Right lobe of liver (tissue), 6 donors: ENCODE measurements at regions not wholly inside any gene's neighbourhood (a gene's known extent, or its start where the extent isn't known, plus 50 kb on each side); places are given as distances from the start of the nearest gene placed in this dataset.

Experiments
- ATAC-seq, 4 donors: fragments of 200-7000 bp; cut with Tn5 transposase; one replicate each; pipeline ENCODE4 v1.9.1; 2020; ENCODE audit warnings: mild to moderate bottlenecking in 4 of 4, moderate library complexity in 4 of 4
- DNase-seq, 3 donors: peaks; one replicate each; pipeline ENCODE4 v3.0.0-alpha.2; 2020
- H3K27ac ChIP-seq, 3 donors: fragments of 200-600 bp; one replicate each; pipeline ENCODE4 v1.8.0; 2022
- H3K27me3 ChIP-seq, 2 donors: fragments of 200-600 bp; one replicate each; pipeline ENCODE4 v1.8.0; 2022
- H3K36me3 ChIP-seq, 4 donors: fragments of 200-600 bp; sonication (generic) in 1 of 4; one replicate each; pipeline versions ENCODE4 v1.5.1 to v1.8.0; 2017 to 2022; ENCODE audit warnings: control low read depth in 1 of 4
- H3K4me1 ChIP-seq, 4 donors: fragments of 200-600 bp; sonication (generic) in 1 of 4; one replicate each; pipeline versions ENCODE4 v1.5.1 to v1.8.0; 2017 to 2022; ENCODE audit warnings: control low read depth in 1 of 4
- H3K4me3 ChIP-seq, 3 donors: fragments of 200-600 bp; one replicate each; pipeline ENCODE4 v1.8.0; 2022
- H3K9me3 ChIP-seq, 4 donors: fragments of 200-600 bp; sonication (generic) in 1 of 4; one replicate each; pipeline versions ENCODE4 v1.5.1 to v1.8.0; 2017 to 2022; ENCODE audit warnings: control low read depth in 1 of 4
- CTCF ChIP-seq, 4 donors: fragments of 200-600 bp in 3 of 4; fragments of 450-650 bp in 1 of 4; IDR thresholded peaks; one replicate each; pipeline versions ENCODE4 v1.5.1 to v1.8.0; 2016 to 2022; ENCODE audit warnings: antibody characterized with exemption in 4 of 4, mild to moderate bottlenecking in 2 of 4
- POLR2A ChIP-seq: fragments of 450-650 bp; IDR thresholded peaks from one replicate; pipeline ENCODE4 v1.6.1; 2017; ENCODE audit warnings: antibody characterized with exemption, mild to moderate bottlenecking
- WGBS: methylation state at CpG from one replicate; pipeline ENCODE4 v1.1.6; 2018; ENCODE audit warnings: low coverage, low lambda C conversion rate; ENCODE audit not compliant: insufficient coverage; ENCODE audit errors: missing lambda C conversion rate; 5-methylcytosine and 5-hydroxymethylcytosine counted together
- intact Hi-C, 2 donors: fragments of 100-400 bp; cut with DNase I; formaldehyde crosslinking; loops; one replicate each; pipeline versions ENCODE4 v1.11.2 to v1.14.1; 2022
- donor health status: DM: no; HTN: yes; CAD: no.
- donor health status: DM: no; HTN: no; CAD: no.
- donor health status: DM: no; HTN: no; CAD: no.
- donor health status: DM: no; HTN: yes; CAD: no.
- donor health status: DM: no; HTN: yes; CAD: no.

GRCh38 chr5:98569288-98569687, 204.2 kb upstream of the RGMB start:
- no peak for TF ChIP-seq POLR2A
- TF ChIP-seq CTCF (IDR thresholded peaks at IDR 0.05) = no peak
- DNase-seq = no peak
- no peak for ATAC-seq
- no peak overlapping the region for H3K4me3 ChIP-seq
- WGBS = 42% methylated on average over 2 of the region's 4 CpGs
- H3K27ac ChIP-seq = no peak overlapping the region
- intact Hi-C loops = no loop called here
- no peaks in the 10 kb centered on the region for H3K27me3 ChIP-seq
- no peaks in the 10 kb centered on the region for H3K4me1 ChIP-seq
- no peaks in the 10 kb centered on the region for H3K9me3 ChIP-seq
- no peaks in the 10 kb centered on the region for H3K36me3 ChIP-seq

DNA sequence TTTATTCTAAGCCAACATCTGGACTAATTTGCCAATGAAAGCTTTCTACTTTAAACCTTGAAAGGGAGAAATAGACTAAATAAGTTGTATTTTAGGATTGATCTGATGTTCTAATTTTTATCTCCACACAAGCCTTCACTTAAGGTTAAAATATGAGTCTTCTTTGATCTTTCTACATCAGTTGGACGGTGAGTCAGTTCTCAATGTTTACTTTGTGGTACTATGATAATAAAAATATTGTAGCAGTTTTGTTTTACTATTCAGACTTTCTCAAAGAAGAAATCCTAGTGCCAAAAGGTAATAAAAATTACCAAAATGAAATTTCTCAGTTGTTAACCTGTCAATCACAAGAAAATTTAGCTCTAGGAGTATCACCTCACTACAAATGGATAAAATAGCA, 203.5 kb upstream of the RGMB start:
- Histone ChIP-seq H3K4me3 (no peak overlapping the region), H3K27ac (no peak overlapping the region), H3K9me3 (no peaks in the 10 kb centered on the region), H3K4me1 (no peaks in the 10 kb centered on the region), H3K36me3 (no peaks in the 10 kb centered on the region), H3K27me3 (no peaks in the 10 kb centered on the region)
- 33% methylated on average over 1 of the region's 1 CpG for WGBS
- ATAC-seq = no peak
- no peak for DNase-seq
- no peak for TF ChIP-seq CTCF (IDR thresholded peaks at IDR 0.05)
- TF ChIP-seq POLR2A = no peak
- intact Hi-C loops = no loop called here

- Histone ChIP-seq H3K9me3 (no peaks in the 10 kb centered on the region), H3K36me3 (no peaks in the 10 kb centered on the region), H3K4me3 (no peak overlapping the region), H3K27ac (no peak overlapping the region), H3K4me1 (no peaks in the 10 kb centered on the region), H3K27me3 (no peaks in the 10 kb centered on the region)
- TF ChIP-seq CTCF (IDR thresholded peaks at IDR 0.05) (no peak), POLR2A (no peak)
- 10% methylated on average over 1 of the region's 1 CpG for WGBS
- intact Hi-C loops = no loop called here
- DNase-seq (no peak), ATAC-seq (no peak)
Measured at GRCh38 chr5:98570661-98571191, 202.7 kb upstream of the RGMB start.

- no peak for TF ChIP-seq POLR2A
- no peak for TF ChIP-seq CTCF (IDR thresholded peaks at IDR 0.05)
- intact Hi-C loops = no loop called here
- Histone ChIP-seq H3K4me3 (no peak overlapping the region), H3K27ac (no peak overlapping the region), H3K4me1 (no peaks in the 10 kb centered on the region), H3K27me3 (no peaks in the 10 kb centered on the region), H3K36me3 (no peaks in the 10 kb centered on the region), H3K9me3 (no peaks in the 10 kb centered on the region)
- no peak for ATAC-seq
- 42% methylated on average over 4 of the region's 4 CpGs for WGBS
- no peak for DNase-seq
Measured at GRCh38 chr5:98573834-98574320, 199.6 kb upstream of the RGMB start.

DNA sequence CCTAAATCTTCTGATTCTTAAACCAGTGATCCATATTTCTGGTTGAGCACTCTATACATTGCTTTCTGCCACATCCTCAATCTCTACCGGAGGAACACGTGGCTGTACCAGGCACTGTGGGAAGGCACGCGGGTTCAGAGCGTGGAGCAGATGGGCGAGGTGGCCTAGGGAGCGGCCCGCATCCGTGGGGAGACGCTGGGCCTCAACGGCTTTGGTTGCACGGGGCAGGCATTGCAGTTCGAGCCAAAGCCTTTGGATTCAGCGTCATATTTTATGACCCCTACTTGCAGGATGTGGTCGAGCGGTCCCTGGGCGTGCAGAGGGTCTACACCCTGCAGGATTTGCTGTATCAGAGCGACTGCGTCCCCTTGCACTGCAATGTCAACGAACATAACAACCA, 197.2 kb upstream of the RGMB start:
- no peak for ATAC-seq
- TF ChIP-seq CTCF (IDR thresholded peaks at IDR 0.05) (no peak), POLR2A (no peak)
- no peaks in the 10 kb centered on the region for H3K27me3 ChIP-seq
- no peak overlapping the region for H3K27ac ChIP-seq
- DNase-seq = no peak
- no peak overlapping the region for H3K4me3 ChIP-seq
- intact Hi-C loops = no loop called here
- H3K36me3 ChIP-seq = no peaks in the 10 kb centered on the region
- no peaks in the 10 kb centered on the region for H3K4me1 ChIP-seq
- 81% methylated on average over 12 of the region's 20 CpGs for WGBS
- no peaks in the 10 kb centered on the region for H3K9me3 ChIP-seq
